GM21447 (cell line): ENCODE measurements at regions not wholly inside any gene's neighbourhood (a gene's known extent, or its start where the extent isn't known, plus 50 kb on each side); places are given as distances from the start of the nearest gene placed in this dataset.
"Not testable (repeated sequence)": the region's sequence is repeated elsewhere in the genome, so short reads cannot be mapped to it uniquely, and the experiment has no call there.

Experiments
- ATAC-seq: cut with Tn5 transposase; IDR thresholded peaks from one replicate; pipeline ENCODE4 v1.9.1; 2021; ENCODE audit not compliant: unreplicated experiment

DNA sequence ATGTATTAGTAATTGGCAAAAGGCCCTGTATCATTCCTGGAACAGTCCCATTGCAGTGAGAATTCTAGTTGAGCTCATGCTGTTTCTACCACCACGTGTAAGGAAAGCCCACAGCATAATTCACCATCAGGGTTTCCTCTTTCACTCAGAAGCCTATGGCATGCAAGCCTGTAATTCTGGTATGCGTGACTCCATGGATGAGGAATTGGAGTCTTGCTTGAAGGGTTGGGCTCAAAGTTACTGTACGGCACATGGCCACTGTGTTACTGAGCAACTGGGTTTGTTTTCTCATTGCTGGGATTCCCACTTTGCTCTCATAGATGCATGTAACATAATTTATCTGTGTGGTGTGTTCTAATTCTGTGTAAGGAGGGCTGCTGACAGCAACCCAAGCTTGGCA lies 132.3 kb upstream of the NR3C2 start:
- no peak for ATAC-seq

- ATAC-seq, result no peak
These were observed 131.9 kb upstream of the NR3C2 start for GRCh38 chr4:148574066-148574465.

DNA sequence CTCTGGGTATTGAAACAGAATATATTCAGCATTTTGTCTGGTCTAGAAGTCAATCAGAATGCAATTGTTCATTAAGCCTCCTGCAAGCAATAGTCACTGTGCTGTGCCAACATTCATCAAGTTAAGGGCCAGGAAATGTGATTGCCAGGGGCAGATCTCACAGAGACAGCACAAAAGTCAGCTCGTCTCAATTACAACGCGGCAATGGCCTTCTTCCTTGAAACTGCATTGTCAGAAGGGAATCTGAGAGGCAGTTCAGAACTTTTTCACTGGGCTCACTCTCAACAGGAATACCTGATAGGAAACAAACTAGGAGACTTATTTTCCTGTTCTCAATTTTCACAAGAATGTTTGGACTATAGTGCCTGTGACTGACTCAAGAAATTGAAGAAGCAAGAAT lies 131.1 kb upstream of the NR3C2 start:
- no peak for ATAC-seq

DNA sequence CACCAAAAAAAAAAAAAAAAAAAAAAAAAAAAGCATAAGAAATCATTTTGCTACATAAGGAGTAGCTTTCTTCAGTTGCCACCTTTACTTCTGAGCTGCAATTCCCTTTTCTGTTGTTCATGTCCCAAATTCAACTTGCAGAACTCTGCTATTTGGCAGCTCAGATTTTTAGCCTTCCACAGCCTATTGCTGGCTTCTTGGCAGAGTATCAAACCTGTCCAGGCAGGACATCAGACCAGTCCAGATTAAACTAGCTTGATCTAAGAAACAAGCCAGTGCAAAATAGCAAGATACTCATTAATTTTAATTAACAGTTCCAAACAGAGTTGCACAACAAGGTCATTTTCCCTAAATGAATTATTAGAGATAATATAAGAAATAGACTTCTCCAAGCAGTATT lies 123.6 kb upstream of the NR3C2 start:
- ATAC-seq, result no peak

- no peak for ATAC-seq
These were observed 121.5 kb upstream of the NR3C2 start for GRCh38 chr4:148563684-148564083.

GRCh38 chr4:148561467-148561866 lies 119.3 kb upstream of the NR3C2 start:
- ATAC-seq, result no peak

GRCh38 chr4:148557793-148558192 lies 115.6 kb upstream of the NR3C2 start:
- ATAC-seq, result no peak

GRCh38 chr4:148550788-148551187 lies 108.6 kb upstream of the NR3C2 start:
- ATAC-seq, result no peak

DNA sequence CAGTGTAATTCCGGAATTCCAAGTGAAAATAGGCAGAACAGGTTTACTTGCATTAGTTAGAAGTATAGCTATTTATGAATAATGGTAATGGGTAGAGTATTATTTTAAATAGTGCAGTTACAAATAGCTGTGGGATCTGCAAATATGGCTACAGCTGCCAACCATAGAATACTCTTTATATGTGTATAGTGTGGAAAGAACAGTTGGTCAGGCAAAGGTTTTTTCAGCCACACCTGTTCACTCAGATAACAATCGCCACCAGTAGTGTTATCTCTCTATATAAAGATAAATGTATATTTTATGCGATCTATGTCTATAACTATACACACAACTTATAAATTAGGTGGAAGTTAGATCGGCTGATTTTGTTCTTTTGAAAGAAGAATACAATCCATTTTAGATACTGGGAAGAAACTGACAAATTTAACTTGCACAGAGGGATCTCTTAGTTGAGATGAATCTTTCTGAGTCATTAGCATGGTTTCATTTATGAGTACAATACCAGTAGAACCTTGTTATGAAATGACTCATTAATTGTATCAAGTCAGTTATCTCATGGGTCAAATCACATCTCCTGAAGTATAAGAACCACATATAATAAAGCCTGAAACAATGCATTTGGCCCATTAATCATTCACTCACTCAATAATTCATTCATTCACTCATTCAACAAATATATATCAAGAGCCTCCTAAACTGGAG lies 100.9 kb upstream of the NR3C2 start:
- no peak for ATAC-seq

DNA sequence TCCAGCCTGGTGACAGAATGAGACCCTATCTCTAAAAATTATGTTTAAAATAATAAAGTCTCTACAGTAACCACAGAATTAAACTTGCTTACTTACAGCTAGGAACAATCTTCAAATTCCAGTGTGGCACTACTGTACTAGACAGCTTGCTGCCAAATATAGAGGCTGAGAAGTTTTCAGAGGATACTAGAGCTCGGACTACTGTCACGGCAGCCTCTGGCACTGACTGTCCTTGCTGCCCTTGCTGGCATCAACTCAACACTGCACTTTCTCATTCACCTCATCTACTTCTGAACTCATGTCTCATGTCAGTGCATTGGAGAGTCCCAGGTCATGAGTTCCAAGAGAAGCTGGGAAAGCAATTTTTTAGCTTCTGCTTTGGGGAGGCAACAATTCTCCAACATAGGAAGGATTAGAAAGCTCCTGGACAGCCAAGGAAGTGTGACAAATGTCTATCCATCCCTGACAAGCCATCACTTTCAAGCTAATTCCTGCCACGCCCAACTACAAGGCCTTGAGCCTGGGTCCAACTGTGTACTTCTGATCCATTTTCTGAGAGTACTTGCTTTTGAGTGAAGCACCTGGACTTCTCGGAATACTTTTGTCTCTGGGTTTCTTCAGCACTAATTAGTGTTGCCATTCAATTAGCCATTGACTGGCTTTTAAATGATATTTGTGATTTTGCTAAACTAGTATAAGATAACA lies 98.6 kb upstream of the NR3C2 start:
- no peak for ATAC-seq

GRCh38 chr4:148539387-148539786 lies 97.2 kb upstream of the NR3C2 start:
- no peak for ATAC-seq

DNA sequence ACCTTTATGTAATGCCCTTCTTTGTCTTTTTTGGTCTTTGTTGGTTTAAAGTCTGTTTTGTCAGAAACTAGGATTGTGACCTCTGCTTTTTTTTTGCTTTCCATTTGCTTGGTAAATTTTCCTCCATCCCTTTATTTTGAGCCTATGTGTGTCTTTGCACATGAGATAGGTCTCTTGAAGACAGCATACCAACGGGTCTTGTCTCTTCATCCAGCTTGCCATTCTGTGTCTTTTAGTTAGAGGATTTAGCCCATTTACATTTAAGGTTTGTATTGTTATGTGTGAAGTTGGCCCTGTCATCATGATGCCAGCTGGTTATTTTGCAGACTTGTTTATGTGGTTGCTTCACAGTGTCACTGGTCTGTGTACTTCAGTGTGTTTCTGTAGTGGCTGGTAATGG lies 91.6 kb upstream of the NR3C2 start:
- ATAC-seq, result not testable (repeated sequence)

- no peak for ATAC-seq
These were observed 87.9 kb upstream of the NR3C2 start for GRCh38 chr4:148530114-148530513.

DNA sequence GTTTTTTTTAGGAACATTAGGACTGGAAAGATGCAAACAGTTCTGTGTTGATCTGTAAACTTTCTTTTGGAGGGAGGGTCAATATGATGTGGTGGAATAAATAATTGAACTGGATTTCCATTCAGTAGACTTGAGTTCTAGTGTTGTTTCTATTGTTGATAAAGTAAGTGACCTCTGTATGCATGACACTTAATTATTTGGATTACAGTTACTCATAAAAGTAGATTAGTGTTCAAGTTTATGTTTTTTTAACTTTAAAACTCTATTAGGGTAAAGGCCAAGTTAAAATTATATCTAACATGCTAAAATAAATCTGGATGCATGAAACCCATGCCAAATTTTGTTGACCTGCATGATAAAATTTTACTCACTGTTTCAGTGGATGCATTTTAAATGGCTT lies 85.4 kb upstream of the NR3C2 start:
- ATAC-seq, result no peak

GRCh38 chr4:148522995-148523394 lies 80.8 kb upstream of the NR3C2 start:
- no peak for ATAC-seq

DNA sequence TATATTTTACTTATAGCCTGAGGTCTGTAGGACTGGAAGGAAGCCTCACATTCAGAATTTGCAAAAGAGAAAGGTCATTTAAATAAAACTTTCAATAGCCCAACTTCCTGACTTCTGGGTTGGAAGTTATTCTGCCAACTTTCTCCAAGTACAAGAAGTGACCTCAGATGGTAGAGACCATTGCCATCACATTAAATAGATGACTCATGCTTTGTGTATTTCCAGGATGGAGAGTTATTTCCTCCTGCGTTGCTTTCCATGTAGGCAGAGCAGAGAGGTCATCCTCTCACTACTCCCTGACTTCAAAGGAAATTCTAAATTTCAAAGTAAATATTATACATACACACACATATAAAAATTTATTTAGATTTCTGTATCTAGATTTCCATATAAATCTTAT lies 73.0 kb upstream of the NR3C2 start:
- ATAC-seq, result no peak

GRCh38 chr4:148514581-148514980 lies 72.4 kb upstream of the NR3C2 start:
- ATAC-seq, result no peak

- ATAC-seq, result no peak
These were observed 71.8 kb upstream of the NR3C2 start for GRCh38 chr4:148514041-148514440.

- ATAC-seq, result no peak
These were observed 68.0 kb upstream of the NR3C2 start for GRCh38 chr4:148510211-148510610.

GRCh38 chr4:148503681-148504080 lies 61.5 kb upstream of the NR3C2 start:
- ATAC-seq, result no peak

GRCh38 chr4:148497258-148497657 lies 55.0 kb upstream of the NR3C2 start:
- no peak for ATAC-seq

GRCh38 chr4:148495463-148495862 lies 53.2 kb upstream of the NR3C2 start:
- no peak for ATAC-seq
